HL-60 (cell line): ENCODE measurements at regions not wholly inside any gene's neighbourhood (a gene's known extent, or its start where the extent isn't known, plus 50 kb on each side); places are given as distances from the start of the nearest gene placed in this dataset.

Experiments used
- DNase-seq, 2 experiments: peaks; one replicate each; pipeline ENCODE4 v3.0.0-alpha.2; 2010 to 2020; ENCODE audit warnings: low read depth in 1 of 2, low spot score in 1 of 2
- H3K27ac ChIP-seq: fragments of 250-450 bp; sonication (Bioruptor Pico); replicated peaks from 2 replicates; pipeline ENCODE4 v1.5.1; 2020; ENCODE audit warnings: mild to moderate bottlenecking, moderate library complexity
- H3K27me3 ChIP-seq: fragments of 250-450 bp; sonication (Bioruptor Pico); 2 replicates; pipeline ENCODE4 v1.5.1; 2021; ENCODE audit warnings: mild to moderate bottlenecking, moderate library complexity; ENCODE audit not compliant: insufficient read depth, poor library complexity, severe bottlenecking
- H3K4me3 ChIP-seq: replicated peaks from 2 replicates; pipeline ENCODE4 v1.5.1; 2011; ENCODE audit warnings: mild to moderate bottlenecking, control low read depth, low read length; ENCODE audit not compliant: insufficient read depth
- GABPA ChIP-seq: IDR thresholded peaks from 2 replicates; pipeline ENCODE4 v1.6.1; 2012; ENCODE audit warnings: low read depth
- POLR2AphosphoS5 ChIP-seq: IDR thresholded peaks from 2 replicates; pipeline ENCODE4 v1.6.1; 2012; ENCODE audit warnings: low read depth
- SPI1 ChIP-seq: IDR thresholded peaks from 2 replicates; pipeline ENCODE4 v1.6.1; 2012; ENCODE audit warnings: low read depth, mild to moderate bottlenecking, borderline replicate concordance
- TF ChIP-seq, protein P1 (sequence below): IDR thresholded peaks from one replicate; pipeline ENCODE4 v1.5.1; 2011; ENCODE audit warnings: low read length, control low read depth, inconsistent platforms; ENCODE audit not compliant: insufficient read depth
- TF ChIP-seq, protein P2 (sequence below): IDR thresholded peaks from 2 replicates; pipeline ENCODE4 v1.6.1; 2012; ENCODE audit warnings: low read depth; ENCODE audit not compliant: insufficient replicate concordance

DNA sequence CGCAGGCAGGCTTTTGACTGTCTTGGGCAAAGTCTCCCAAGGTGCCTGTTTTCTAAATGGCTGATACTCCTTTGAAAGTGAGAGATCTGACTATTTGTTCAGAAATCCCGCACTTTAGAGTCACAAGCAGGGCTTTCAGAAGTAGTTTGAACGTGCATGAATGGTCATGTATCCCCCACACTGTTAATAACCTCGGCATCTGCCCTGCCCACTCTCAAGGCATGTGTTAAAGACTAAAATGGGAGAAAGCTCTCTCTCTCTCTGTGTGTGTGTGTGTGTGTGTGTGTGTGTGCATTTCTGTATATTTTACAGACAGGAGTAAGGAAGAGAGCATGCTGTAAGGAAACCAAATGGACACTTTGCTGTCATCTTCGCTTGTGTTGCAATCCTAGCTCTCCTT, 163.7 kb downstream of the MAF start:
- Histone ChIP-seq H3K4me3 (no peak overlapping the region), H3K27me3 (no peaks in the 10 kb centered on the region)

DNA sequence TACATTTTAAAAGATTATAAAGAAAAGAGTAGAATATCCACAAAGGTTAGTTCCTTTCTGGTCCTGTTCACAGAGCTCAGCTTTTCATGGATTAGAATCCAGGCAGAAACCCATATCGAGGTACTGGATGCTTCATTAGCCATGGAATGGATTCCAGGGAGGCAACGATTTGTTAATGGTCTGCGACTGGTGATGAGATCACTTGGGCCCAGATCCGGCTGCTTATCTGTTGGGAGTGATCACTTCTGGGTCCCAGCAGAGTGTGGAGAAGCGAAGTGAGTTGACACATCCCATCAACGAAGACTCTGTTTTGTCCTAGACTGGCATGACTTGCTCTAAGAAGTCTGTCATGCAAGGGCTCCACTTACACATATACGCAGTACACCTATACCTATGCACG, 165.8 kb downstream of the MAF start:
- Histone ChIP-seq H3K27ac (no peak overlapping the region), H3K27me3 (no peaks in the 10 kb centered on the region), H3K4me3 (no peak overlapping the region)
- no peak for DNase-seq
- TF ChIP-seq SPI1: no peak
- TF ChIP-seq, protein P1, sequence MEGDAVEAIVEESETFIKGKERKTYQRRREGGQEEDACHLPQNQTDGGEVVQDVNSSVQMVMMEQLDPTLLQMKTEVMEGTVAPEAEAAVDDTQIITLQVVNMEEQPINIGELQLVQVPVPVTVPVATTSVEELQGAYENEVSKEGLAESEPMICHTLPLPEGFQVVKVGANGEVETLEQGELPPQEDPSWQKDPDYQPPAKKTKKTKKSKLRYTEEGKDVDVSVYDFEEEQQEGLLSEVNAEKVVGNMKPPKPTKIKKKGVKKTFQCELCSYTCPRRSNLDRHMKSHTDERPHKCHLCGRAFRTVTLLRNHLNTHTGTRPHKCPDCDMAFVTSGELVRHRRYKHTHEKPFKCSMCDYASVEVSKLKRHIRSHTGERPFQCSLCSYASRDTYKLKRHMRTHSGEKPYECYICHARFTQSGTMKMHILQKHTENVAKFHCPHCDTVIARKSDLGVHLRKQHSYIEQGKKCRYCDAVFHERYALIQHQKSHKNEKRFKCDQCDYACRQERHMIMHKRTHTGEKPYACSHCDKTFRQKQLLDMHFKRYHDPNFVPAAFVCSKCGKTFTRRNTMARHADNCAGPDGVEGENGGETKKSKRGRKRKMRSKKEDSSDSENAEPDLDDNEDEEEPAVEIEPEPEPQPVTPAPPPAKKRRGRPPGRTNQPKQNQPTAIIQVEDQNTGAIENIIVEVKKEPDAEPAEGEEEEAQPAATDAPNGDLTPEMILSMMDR: no peak
- TF ChIP-seq, protein P2, sequence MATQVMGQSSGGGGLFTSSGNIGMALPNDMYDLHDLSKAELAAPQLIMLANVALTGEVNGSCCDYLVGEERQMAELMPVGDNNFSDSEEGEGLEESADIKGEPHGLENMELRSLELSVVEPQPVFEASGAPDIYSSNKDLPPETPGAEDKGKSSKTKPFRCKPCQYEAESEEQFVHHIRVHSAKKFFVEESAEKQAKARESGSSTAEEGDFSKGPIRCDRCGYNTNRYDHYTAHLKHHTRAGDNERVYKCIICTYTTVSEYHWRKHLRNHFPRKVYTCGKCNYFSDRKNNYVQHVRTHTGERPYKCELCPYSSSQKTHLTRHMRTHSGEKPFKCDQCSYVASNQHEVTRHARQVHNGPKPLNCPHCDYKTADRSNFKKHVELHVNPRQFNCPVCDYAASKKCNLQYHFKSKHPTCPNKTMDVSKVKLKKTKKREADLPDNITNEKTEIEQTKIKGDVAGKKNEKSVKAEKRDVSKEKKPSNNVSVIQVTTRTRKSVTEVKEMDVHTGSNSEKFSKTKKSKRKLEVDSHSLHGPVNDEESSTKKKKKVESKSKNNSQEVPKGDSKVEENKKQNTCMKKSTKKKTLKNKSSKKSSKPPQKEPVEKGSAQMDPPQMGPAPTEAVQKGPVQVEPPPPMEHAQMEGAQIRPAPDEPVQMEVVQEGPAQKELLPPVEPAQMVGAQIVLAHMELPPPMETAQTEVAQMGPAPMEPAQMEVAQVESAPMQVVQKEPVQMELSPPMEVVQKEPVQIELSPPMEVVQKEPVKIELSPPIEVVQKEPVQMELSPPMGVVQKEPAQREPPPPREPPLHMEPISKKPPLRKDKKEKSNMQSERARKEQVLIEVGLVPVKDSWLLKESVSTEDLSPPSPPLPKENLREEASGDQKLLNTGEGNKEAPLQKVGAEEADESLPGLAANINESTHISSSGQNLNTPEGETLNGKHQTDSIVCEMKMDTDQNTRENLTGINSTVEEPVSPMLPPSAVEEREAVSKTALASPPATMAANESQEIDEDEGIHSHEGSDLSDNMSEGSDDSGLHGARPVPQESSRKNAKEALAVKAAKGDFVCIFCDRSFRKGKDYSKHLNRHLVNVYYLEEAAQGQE: no peak

More for the DNA sequence above, 163.7 kb downstream of the MAF start:
- DNase-seq: no peak
- TF ChIP-seq SPI1 (no peak), GABPA (no peak)
- TF ChIP-seq, protein P2: no peak
- H3K27ac ChIP-seq: no peak overlapping the region

DNA sequence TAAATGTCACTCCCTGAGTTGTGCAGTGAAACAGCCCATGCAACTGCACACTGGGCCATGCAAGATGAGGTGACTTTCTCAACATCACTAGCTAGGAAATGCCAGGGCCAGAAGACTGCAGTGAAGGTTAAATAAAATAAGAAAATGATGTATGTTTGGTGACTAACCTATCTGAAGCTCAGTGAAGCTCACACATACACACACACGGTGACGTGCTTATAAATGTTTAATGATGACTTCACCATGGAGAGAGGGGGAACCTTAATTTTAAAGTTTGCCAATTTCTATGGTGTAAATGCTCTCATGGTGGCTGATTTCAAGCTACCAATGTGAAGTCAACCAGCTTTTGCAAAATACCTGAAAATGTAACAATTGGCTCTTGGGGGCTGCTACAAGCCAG, 166.4 kb downstream of the MAF start:
- H3K27ac ChIP-seq: no peak overlapping the region
- no peaks in the 10 kb centered on the region for H3K27me3 ChIP-seq
- DNase-seq: no peak
- no peak overlapping the region for H3K4me3 ChIP-seq
- TF ChIP-seq, protein P1: no peak
- TF ChIP-seq POLR2AphosphoS5: no peak
- no peak for TF ChIP-seq GABPA
- TF ChIP-seq, protein P2: no peak

DNA sequence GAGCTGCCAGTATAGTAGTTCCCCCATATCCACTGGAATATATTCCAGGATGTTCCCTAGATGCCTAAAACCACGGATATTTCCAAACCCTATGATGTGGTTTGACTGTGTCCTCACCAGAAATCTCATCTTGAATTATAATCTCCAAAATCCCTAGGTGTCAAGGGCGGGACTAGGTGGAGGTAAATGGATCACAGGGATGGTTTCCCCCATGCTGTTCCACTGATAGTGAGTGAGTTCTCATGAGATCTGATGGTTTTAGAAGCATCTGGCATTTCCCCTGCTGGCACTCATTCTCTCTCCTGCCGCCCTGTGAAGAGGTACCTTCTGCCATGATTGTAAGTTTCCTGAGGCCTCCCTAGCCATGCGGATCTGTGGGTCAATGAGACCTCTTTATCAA, 168.6 kb downstream of the MAF start:
- Histone ChIP-seq H3K4me3 (no peak overlapping the region), H3K27ac (no peak overlapping the region), H3K27me3 (no peaks in the 10 kb centered on the region)
- TF ChIP-seq, protein P1: no peak
- TF ChIP-seq, protein P2: no peak
- TF ChIP-seq POLR2AphosphoS5 (no peak), GABPA (no peak), SPI1 (no peak)
- DNase-seq: no peak
